GM19467 (cell line): ENCODE measurements at regions not wholly inside any gene's neighbourhood (a gene's known extent, or its start where the extent isn't known, plus 50 kb on each side); places are given as distances from the start of the nearest gene placed in this dataset.

ENCODE experiments used
- ATAC-seq: cut with Tn5 transposase; IDR thresholded peaks from one replicate; pipeline ENCODE4 v1.9.1; 2021; ENCODE audit warnings: mild to moderate bottlenecking, moderate library complexity; ENCODE audit not compliant: unreplicated experiment

DNA sequence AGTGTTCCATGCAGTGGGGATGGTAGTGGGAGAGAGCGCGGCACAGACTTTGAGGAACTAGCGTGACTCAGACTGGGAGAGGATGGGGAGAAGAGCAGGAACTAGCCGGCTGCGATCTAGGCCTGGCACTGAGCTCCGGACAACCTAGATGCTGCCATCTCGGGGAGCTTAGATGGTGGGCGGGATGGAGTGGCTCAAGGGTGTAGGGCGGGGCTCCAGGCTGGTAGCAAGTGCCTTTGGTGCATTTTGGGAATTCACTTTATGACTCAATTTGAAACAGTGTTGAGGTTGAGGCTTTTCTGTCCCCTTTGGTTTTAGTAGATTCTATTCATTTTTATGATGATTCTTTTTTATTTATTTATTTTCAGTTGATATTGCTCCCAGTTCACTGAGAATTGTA lies 185.3 kb upstream of the GPR26 start:
- ATAC-seq: no peak

DNA sequence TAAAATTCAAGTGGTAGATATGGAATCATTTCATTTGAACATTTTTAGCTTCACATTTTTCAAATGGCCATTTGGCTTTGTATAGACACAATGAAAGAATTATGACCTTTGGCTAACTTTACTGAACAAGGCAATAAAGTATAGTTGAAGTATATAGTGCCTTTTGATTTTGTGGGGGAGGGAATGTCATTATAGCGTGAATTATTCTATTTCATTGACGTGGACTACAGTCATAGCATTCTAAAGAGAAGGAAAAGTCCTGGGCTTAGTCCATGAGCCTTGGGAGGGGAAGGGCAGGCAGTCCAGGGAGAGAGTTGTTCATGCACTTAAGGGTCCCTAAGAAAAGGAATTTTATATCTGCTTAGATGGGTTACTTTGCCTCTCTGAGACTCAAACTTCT lies 181.4 kb upstream of the GPR26 start:
- ATAC-seq: no peak

DNA sequence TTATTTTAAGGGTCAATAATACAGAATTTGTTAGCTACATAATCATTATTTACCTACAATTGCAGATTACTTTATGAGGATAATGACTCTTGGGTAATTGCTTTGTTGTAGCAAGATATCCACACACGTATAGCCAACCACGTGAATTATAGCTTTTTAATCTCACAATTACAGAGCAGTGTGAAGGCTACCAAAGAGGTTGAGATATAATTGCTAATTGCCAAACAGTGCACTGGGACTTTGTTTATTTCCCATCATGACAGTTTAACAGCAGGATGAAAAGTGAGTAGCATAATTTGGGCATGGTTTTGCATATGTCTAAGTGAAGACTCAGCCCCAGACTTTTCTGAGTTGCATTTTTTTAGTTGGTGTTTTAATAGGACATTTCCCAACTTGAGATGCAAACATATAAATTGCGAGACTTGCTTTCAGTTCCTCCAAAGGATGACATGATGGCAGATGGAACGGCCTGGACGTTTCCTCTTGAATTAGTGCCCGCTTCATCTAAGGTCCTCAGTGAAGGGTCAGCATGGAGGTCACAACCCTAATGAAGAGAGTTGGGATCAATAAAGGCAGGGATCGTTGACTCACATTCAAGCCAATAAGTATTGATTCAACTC lies 180.7 kb upstream of the GPR26 start:
- ATAC-seq: no peak

DNA sequence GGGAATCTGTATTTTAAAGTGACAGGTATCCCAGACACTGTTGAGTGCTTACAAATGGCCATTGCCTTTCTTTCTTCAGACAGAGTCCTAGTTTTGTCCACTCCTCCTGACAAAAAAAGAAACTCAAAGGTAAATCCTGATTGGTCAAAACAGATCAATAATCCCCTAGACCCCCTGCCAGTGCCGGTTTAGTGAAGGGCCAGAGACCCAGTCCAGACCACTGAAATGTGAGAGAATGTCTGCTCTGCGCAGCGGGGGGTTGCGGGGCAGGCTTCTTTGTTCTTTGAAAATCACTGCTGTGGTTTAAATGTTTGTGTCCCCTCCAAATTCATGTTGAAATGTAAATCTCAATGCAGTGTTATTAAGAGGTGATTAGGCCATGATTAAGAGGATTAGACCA lies 177.7 kb upstream of the GPR26 start:
- no peak for ATAC-seq

DNA sequence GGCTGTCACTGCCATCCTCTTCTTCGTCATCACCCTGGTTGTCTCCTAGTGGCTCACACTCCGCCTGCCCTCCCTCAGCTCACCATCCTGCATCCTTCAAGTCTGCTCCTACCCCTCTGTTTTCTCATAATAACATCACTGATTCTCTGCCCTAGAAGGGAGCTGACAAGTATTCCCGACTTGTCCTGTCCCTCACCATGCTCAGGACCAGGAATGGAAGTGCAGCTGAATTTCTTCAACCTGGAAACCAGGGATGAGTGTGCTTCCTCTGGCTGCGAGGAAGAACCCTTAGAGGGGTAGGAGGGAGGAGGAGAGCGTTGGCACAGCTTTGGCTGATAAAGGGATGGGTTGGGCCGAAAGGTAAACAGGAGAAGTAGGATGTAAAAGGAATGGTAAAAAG lies 174.8 kb upstream of the GPR26 start:
- ATAC-seq: no peak

DNA sequence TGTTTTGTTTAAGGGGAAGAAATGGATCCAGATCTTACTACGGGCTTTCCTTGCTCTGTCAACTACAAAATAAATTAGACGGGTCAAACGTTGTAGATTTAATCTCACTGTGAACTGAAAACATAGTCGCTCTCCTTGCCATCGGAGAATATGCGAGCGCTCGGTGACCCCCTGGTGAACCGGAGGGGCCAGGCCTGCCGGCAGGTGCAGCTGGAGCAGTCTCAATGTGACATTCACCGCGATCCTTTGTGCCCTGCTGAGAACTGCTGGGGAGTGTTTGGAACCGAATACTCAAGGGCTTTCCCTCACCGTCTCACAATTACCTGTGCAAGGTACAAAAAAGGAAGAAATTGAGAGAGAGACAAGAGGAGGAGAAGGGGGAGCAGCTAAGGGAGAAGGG lies 174.1 kb upstream of the GPR26 start:
- no peak for ATAC-seq

DNA sequence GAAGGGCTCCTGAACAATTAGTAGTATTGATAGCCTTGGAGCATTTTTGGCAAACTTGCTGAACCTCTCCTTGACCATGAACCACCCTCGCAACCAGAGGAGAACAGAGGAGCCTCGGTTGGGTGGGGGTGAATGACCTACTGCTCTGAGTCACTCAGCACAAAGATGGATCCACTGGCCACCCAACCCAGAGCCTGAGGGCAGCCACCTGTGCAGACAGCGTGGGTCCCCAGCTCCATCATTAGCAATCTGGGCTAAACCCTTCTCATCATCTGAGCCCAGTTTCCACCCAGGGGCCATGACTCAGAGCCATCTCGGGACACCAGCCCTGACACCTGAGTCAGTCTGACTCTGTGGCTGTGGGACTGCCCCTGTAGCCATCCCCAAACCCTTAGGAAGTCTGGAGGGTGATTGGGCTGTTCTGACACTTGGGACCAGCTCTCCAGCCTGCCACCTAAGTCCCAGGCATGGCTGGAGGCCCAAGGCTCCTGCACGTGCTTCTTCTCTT lies 171.8 kb upstream of the GPR26 start:
- no peak for ATAC-seq

DNA sequence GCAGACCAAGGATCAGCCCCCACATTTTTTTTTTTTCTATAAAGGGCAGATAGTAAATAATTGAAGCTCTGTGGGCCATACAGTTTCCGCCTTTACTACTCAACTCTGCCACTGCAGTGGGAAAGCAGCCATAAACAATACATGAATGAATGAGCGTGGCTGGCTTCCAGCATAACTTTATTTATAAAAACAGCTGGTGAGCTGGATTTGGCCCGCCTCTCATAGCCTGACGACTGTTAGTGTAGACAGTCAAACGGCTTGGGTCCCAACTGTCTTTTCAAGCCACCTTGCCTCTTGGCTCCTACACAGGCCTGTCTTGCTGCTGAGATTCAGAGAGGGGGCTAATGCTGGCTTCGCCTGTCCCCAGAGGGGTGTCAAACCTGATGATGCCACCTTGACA lies 169.8 kb upstream of the GPR26 start:
- no peak for ATAC-seq

DNA sequence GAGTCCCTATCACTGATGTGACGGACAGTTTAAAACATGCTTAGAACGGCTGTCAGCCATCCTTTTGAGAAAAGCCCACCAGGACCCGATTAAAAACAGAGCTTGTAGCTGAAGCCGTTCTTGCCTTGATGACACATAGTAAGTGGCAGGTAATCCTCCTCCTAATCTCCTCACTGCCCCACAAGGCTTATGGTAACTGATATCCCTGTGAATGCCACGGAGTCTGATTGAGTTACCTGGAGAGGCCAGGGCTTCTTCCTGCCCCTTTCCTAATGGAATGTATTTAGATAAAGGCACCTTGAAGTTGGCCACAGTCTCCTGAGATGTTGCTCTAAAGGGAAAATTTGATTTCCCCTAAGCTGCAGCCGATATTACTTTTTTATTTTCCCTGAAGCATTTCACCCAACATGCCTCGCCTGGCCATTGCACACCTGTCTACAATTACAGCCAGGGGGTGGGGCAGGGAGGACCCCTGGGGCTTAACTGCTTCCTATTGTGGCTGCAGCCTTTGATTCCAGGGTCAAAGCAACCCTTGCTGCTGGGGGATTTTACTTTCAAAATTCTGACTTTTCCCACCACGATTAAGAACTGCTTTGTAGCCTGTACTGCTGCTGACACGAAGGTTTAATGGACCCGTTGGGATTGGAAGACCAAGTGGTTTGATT lies 169.0 kb upstream of the GPR26 start:
- no peak for ATAC-seq

DNA sequence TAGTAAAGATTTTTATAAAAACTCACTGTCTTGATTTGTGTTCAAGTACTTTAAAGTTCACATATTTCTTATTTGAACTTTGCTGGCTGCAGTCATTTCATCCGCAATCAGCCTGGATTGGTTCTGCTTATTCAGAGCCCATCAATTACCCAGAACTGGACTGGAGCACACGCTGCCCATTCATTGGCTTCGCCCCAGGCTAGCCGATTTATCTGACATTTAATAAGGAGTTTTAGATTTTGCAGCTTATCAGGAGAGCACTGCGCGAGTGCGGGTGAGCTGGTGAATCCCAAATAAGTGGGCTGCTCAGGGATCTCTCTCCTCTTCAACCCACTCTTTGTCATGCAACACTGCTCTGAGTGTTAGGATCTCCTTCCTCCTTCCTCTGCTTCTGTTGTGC lies 166.0 kb upstream of the GPR26 start:
- ATAC-seq: no peak

DNA sequence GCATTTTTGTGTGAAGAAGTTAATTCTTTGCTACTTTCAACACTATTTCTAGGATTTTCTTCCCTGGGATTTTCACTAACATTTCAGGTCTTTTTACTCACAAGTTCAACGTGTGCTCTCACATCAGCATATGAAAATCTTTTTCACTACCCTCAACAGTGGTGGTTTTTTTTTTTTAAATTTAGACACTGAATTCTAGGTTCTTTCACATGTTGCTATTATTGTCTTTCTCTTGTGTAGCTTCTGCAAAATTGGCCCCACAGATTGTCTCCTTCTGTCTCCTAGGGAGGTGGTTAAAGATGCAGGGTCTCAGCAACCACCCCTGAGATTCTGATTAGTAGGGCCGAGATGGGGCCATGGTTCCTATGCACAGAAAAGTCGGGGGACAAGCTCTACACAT lies 165.0 kb upstream of the GPR26 start:
- ATAC-seq: no peak

DNA sequence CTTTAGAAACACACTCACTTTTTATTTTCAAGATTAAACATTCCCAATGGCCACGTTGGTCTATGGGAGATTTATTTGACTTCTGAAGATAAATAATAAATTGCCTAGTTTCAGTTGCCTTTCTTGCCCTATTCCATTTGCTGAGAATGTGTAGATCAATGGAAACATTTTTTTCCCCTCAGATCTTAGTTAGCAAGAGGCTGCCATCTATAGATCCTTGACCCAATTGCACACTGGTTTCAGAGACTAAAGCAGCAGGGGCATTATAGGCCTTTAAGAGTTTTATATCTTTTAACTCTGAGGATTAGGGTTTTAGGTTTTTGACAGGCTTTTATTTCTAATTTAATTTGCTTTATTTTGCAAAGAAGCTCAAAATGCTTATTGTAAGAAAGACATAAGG lies 163.2 kb upstream of the GPR26 start:
- no peak for ATAC-seq

DNA sequence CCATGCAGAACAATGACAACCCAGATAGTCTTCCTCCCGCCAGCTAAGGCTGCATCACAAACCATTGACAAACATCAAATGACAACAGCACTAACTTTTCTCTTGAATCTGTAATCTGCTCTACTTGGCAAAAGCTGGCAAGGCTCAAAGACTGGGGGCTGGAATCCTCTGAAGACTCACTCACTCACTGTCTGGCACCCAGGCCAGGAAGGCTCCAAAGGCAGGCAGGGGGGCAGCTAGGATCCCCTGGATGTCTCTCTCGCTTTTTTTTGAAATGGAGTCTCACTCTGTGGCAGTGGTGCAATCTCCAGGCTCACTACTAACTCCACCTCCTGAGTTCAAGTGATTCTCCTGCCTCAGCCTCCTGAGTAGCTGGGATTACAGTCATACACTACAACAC lies 159.7 kb upstream of the GPR26 start:
- no peak for ATAC-seq

DNA sequence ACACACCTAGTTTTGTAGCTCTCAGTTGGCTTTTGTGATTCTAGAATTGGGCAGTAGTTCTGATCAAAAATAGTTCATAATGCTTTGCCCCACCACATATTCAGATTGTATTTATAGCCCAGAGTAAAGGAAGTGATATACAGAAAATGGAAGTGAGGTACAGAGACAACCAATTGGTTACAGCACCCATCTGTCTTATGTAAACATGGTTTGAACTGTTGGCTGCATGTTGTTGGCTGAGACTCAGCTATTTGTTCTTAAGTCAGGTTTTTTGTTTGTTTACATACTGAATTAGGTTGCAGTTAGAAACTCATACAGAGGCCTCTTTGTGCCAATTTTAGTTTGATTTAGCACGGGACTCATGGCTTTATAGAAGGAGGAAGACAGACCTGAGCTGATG lies 158.9 kb upstream of the GPR26 start:
- no peak for ATAC-seq

DNA sequence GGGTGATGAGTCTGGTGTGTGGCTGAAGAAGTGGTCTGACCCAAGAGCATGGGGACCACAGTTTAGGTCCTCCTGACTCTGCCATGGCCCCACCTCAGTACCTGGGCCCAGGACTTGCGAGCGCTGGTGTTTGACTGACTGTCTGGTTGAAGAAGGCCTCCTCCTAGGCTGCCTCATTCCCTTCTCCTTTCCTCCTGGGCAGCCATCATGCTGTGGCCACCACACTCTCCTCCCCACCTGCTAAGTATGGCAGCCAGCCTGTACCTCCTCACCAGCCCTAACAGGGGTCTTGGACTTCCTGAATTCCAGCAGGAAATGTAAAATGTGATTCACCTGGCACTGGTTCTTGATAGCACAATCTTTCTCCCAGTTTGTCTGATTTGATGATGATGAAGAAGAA lies 156.8 kb upstream of the GPR26 start:
- ATAC-seq: no peak

DNA sequence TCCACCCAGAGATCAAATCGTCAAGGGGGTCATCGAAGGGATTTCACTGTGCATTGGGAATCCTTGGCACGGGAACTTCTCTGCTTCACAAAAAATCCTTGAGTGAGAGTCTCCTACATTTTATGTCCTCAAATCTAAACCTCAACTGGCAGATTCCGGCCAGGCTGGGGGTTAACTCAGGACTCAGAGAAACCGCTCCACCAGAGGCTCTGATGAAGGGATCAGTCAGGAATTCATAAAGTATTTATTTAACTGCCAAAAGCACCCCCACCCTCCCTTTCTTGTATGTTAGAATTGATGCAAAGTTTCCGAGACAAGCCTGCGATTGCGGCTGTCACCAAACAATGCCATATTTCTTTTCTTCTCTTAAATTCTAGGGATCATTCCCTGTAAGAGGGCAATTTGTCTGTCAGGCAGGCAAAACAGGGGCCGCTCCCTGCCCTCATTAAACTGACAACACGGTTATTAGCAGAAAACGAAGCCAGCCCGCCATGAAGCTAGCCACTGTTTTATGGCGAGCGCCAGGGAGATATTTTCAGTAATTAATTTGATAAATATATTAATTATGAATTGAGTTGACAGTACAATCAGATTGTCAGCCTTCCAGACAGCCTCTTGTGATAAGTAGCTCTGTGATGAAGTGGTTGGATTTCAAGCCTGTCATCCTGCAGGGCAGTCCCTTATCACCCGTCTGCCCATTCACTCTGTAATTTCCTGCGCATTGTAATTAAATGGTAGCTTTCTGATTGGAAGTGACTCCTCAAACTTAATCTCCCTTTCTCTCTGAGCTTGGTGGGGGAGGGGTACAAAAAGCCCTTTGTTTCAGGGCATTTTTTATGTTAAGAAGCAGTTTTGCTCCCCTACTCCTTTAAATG lies 153.0 kb upstream of the GPR26 start:
- no peak for ATAC-seq

DNA sequence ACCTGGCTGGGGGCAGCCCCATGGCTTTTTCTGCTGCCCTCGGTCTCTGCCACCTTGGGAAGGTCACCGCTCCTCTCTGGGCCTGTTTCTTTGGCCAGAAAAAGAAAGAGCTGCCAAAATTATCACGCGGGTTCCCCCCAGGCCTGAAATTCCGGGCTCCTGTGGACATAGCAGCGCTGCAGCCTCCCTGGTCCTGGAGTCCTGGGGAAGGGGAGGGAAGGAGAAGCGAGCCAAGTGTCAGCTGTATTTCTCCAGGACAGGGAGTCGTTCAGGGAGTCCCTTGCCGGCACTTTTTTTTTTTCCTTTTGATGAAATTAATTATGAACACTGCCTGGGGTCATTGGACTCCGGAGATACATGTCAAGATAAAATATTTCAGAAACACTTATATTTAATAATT lies 152.3 kb upstream of the GPR26 start:
- no peak for ATAC-seq

DNA sequence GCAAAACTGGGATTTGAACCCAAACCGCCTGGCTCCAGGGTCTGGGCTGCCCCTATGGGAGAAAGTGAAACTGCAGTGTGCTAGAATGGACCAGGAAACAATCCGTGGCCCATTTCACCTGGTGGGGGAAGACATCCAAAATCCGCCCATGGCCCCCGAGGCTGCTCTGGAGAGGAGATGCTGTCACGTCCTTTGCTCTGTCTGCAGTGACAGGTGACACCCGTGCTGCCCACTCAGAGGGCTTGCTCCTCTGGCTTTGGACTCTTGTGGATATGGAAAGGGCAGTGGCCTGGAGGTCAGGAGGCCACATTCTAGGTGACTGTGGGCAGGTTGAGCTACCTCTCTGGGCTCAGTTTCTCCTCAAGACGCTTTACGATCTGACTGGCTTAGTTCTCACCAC lies 151.2 kb upstream of the GPR26 start:
- no peak for ATAC-seq

DNA sequence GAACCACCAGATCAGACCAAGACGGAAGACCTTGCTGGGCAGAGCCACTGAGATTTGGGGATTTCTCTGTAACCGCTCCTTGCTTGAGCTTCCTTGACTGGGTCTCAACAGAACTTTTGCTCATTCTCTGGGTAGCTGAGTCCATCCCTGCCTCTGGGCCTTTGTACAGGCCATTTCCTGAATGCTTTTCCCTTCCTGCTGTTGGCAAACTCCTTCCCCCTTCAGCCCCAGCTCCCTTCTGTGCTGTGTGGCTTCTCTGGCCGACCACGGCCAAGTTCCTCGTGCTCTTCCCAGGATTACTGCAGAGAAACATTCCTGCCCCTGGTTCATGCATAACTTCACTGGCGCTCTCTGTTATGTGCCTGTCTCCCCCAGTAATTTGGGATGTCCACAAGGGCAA lies 150.5 kb upstream of the GPR26 start:
- ATAC-seq: no peak

DNA sequence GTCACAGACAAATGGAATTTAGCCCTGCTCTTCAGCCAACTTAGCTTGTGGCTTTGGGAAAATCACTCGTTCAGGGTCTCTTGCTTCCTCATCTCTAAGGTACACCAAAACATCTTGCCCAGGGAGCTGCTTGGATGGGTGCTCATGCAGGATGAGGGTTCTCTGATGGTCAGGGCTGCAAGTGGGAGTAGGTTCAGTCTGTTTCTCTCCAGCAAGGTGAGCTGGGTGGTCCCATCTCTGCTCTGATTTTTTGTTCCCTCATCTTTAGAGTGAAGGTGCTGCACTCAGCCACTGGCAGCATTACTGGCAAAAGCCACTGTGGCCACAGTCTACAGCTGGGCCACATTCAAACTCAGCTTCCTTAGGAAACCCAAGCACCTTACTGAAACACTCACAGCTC lies 149.9 kb upstream of the GPR26 start:
- no peak for ATAC-seq

DNA sequence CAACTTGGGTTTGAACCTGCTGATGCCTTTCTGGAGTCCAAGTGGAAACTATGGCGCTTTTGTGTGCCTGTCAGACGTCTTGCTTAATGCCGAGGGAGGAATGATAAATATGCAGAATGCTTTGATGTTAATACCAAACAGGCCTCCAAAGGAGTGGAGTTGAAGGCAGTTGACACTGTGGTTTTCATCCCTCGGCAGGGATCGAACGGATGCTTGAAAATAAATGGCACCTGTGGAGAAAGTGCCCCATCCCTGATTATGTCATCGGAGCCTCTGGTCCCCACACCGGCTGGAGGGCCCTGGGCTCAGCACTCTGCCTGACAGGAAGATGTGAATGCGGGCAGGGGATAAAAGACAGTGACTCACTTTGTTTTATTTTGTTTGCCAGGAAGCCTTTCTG lies 148.7 kb upstream of the GPR26 start:
- no peak for ATAC-seq

DNA sequence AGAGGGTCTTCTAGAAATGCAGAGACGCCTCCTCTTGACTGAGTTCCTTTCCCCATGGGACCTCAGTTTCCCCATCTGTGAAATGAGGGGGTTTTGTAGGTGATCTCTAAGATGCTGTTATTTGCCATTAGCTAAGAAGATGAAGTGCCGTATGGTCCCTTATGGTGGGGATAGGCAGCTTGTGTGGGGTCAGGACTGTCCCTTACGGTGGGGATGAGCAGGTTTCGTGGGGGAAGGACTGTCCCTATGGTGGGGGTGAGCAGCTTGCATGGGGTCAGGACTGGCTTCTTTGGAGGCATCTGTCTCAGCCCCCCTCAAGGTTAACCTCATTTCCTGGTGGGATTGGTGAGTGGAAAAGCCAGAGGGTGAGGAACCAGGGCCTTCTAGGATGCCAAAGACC lies 148.3 kb upstream of the GPR26 start:
- no peak for ATAC-seq
